Activated naive CD8-positive, alpha-beta T cell treated with anti-CD3 and anti-CD28 coated beads, Interleukin-2, amount 10 ng/mL, durations not matched to agents 7 days and 5 days (primary cell): ENCODE measurements at regions not wholly inside any gene's neighbourhood (a gene's known extent, or its start where the extent isn't known, plus 50 kb on each side); places are given as distances from the start of the nearest gene placed in this dataset.

ENCODE experiments used
- ATAC-seq: fragments of 150-1000 bp; cut with Tn5 transposase; one replicate; pipeline ENCODE4 v1.10.0; 2021; ENCODE audit warnings: low read depth, moderate library complexity
- POLR2A ChIA-PET: fragments of 350-600 bp; sonication (Branson Sonifier 250); formaldehyde crosslinking; loops from one replicate; lab custom pipeline; 2021; ENCODE audit warnings: antibody characterized with exemption; lab: Charles Lee
- DNase-seq: peaks from one replicate; pipeline ENCODE4 v3.0.0; 2021
- H3K27ac Mint-ChIP-seq: one replicate; pipeline ENCODE4 v1.8.0; 2022; ENCODE audit warnings: mild to moderate bottlenecking, mixed read lengths
- H3K27me3 Mint-ChIP-seq: one replicate; pipeline ENCODE4 v1.8.0; 2022; ENCODE audit warnings: mild to moderate bottlenecking, moderate library complexity, mixed read lengths
- H3K36me3 Mint-ChIP-seq: one replicate; pipeline ENCODE4 v1.8.0; 2021; ENCODE audit warnings: mild to moderate bottlenecking, mixed read lengths
- H3K4me1 Mint-ChIP-seq: one replicate; pipeline ENCODE4 v1.8.0; 2021; ENCODE audit warnings: mixed read lengths
- H3K4me3 Mint-ChIP-seq: one replicate; pipeline ENCODE4 v1.8.0; 2022; ENCODE audit warnings: mild to moderate bottlenecking, moderate library complexity, mixed read lengths
- H3K9me3 Mint-ChIP-seq: one replicate; pipeline ENCODE4 v1.8.0; 2021; ENCODE audit warnings: mixed read lengths

DNA sequence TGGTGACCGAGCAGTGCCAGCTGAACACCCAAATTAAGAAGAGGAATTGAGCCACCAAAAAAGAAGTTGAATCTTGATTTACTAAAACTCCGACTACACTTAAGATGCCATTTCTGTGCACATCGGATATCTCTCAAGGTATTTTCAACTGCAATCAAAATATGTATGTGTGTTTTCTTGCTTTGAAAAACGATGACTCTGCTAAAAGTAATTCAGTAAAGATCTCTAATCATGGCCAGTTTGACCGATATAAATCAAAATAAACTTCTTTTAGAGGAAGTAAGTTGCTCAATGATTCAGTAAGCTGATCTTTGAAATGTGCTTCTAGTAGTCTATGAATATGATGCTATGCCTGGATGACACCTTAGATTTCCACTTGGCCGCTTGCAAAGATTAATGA is 453.5 kb upstream of the TPK1 start:
- ATAC-seq, result no peak
- POLR2A ChIA-PET, result no interaction called here
- no peaks in the 10 kb centered on the region for H3K9me3 Mint-ChIP-seq
- DNase-seq, result no peak
- H3K4me1 Mint-ChIP-seq, result no peaks in the 10 kb centered on the region
- no peak overlapping the region for H3K4me3 Mint-ChIP-seq
- no peaks in the 10 kb centered on the region for H3K36me3 Mint-ChIP-seq
- no peaks in the 10 kb centered on the region for H3K27me3 Mint-ChIP-seq
- no peak overlapping the region for H3K27ac Mint-ChIP-seq

DNA sequence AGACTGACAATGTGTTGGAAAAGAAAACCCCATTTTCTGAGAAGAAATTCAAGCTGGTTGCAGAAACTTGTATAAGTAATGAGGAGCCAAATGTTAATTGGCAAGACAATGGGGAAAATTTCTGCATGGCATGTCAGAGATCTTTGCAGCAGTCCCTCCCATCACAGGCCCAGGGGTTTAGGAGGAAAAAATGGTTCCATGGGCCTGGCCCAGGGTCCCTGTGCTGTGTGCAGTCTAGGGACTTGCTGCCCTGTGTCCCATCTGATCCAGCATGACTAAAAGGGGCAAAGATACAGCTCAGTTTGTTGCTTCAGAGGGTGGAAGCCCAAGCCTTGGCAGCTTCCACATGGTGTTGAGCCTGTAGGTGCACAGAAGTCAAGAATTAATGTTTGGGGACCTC is 440.3 kb upstream of the TPK1 start:
- DNase-seq (no peak), ATAC-seq (no peak)
- no peaks in the 10 kb centered on the region for H3K36me3 Mint-ChIP-seq
- H3K27me3 Mint-ChIP-seq, result no peaks in the 10 kb centered on the region
- no peak overlapping the region for H3K27ac Mint-ChIP-seq
- no peak overlapping the region for H3K4me3 Mint-ChIP-seq
- POLR2A ChIA-PET, result no interaction called here
- peaks cover 5% of the 10 kb centered on the region for H3K9me3 Mint-ChIP-seq
- H3K4me1 Mint-ChIP-seq, result no peaks in the 10 kb centered on the region

DNA sequence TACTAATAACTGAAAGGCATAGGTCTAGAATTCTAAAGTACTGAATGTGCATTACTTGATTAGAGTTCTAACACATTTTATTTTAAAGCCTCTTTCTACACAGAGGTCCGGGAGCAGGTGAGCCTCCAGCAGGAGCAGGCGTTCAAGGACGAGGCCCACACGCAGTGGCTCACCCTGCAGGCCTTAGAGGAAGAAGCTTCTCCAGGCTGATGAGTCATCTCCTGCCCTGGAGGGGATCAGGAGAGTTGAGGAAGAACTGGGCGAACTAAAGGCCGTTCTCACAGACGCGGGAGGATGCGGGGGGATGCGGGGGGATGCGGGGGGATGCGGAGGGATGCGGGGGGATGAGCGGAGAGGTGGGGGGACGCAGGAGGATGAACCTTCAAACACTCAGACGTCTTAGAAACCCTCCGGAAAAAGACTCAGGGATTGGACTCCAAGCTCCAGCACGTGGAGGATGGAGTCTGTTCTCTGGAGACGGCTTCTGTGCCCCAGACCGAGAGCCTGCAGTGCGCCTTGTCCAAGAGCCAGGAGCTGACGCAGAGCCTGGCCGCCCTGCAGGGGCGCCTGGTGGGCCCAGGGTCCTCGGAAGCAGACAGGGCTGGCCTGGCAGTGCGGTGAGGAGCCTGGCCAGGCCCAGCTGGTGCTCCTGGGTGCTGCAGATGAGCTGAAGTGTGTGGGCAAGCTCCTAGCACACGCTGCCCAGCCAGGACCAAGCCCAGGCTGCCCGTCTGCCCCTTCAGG is 433.7 kb upstream of the TPK1 start:
- DNase-seq (no peak), ATAC-seq (no peak)
- H3K27ac Mint-ChIP-seq, result no peak overlapping the region
- H3K36me3 Mint-ChIP-seq, result no peaks in the 10 kb centered on the region
- H3K4me1 Mint-ChIP-seq, result no peaks in the 10 kb centered on the region
- peaks cover 4% of the 10 kb centered on the region for H3K9me3 Mint-ChIP-seq
- POLR2A ChIA-PET, result no interaction called here
- no peak overlapping the region for H3K4me3 Mint-ChIP-seq
- H3K27me3 Mint-ChIP-seq, result no peaks in the 10 kb centered on the region

DNA sequence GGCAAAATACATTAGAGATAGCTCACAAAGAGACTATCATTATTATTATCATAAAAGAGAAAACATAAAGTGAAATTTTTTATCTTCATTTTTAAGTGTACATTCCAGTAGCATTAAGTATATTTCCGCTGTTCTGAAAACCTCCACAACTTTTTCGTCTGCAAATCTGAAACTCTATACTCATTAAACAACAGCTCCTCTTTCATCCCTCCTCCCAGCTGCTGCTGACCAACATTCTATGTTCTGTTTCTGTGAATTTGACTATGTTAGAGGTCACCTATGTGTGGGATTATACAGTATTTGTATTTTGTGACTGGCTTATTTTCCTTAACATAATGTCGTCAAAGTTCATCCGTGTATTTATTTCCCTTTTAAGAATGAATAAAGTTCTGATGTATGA is 429.3 kb upstream of the TPK1 start:
- Mint-ChIP-seq H3K27me3 (no peaks in the 10 kb centered on the region), H3K9me3 (peaks cover 4% of the 10 kb centered on the region), H3K36me3 (no peaks in the 10 kb centered on the region), H3K4me3 (no peak overlapping the region), H3K4me1 (no peaks in the 10 kb centered on the region), H3K27ac (no peak overlapping the region)
- no peak for ATAC-seq
- POLR2A ChIA-PET, result no interaction called here
- DNase-seq, result no peak

DNA sequence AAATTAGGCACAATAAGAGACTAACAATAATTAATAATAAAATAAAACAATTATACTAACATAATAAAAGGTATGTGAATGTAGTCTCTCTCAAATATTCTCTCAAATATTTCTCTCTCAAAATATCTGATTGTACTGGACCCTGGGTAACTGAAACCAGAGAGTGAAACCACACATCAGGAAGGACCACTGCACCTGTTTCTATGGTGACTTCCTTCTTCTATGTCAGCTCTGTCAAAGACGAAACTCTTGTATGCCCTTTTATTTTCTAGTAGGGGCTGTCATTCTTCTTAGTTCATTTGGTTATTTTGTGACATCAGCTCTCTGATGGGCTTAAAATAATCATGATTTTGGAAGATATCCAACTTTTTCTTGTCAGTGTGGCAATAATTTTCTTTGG is 428.0 kb upstream of the TPK1 start:
- Mint-ChIP-seq H3K27ac (no peak overlapping the region), H3K36me3 (no peaks in the 10 kb centered on the region), H3K27me3 (no peaks in the 10 kb centered on the region), H3K9me3 (peaks cover 1% of the 10 kb centered on the region), H3K4me3 (no peak overlapping the region), H3K4me1 (no peaks in the 10 kb centered on the region)
- POLR2A ChIA-PET, result no interaction called here
- ATAC-seq (no peak), DNase-seq (no peak)

DNA sequence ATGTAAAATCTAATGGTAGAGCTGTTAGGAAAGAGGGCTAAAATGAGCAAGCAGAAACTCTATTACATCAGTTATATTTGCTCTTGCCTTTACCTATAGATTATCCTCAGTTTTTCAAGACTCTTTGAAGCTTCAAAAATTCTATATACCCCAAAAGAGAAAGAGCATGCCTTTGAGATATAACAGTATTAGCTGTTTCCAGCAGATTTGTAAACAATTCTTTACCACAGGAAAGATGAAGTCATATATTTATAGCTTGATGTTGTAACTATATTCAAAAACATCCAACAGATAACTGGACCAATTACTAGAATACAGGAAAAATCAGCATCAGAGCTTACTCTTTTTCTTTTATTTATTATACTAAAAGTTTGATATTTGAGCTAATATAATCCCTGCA is 416.2 kb upstream of the TPK1 start:
- H3K4me1 Mint-ChIP-seq, result no peaks in the 10 kb centered on the region
- no peak for DNase-seq
- no peak for ATAC-seq
- POLR2A ChIA-PET, result no interaction called here
- no peaks in the 10 kb centered on the region for H3K27me3 Mint-ChIP-seq
- peaks cover 5% of the 10 kb centered on the region for H3K9me3 Mint-ChIP-seq
- H3K36me3 Mint-ChIP-seq, result no peaks in the 10 kb centered on the region
- H3K27ac Mint-ChIP-seq, result no peak overlapping the region
- H3K4me3 Mint-ChIP-seq, result no peak overlapping the region

DNA sequence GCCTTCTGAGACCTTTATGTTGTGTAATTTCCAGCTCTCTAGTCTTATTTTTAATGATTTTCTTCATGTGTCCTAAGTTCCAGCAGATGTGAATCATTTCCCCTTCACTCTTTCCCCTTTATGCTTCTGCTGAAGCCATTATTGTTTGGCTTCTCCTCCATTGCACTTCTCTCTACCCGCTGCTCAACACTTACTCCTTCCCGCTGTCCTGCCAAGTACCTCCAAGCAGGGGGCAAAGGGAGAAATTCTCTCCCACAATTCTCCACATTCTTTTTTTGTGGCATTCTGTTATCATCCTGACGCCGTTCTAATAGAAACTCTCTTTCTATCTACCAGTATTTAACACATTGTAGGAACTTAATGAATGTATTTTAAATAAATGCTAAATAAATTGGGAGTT is 388.9 kb upstream of the TPK1 start:
- Mint-ChIP-seq H3K4me3 (no peak overlapping the region), H3K27ac (no peak overlapping the region), H3K27me3 (no peaks in the 10 kb centered on the region), H3K4me1 (no peaks in the 10 kb centered on the region), H3K9me3 (no peaks in the 10 kb centered on the region), H3K36me3 (no peaks in the 10 kb centered on the region)
- no peak for ATAC-seq
- POLR2A ChIA-PET, result no interaction called here
- no peak for DNase-seq

DNA sequence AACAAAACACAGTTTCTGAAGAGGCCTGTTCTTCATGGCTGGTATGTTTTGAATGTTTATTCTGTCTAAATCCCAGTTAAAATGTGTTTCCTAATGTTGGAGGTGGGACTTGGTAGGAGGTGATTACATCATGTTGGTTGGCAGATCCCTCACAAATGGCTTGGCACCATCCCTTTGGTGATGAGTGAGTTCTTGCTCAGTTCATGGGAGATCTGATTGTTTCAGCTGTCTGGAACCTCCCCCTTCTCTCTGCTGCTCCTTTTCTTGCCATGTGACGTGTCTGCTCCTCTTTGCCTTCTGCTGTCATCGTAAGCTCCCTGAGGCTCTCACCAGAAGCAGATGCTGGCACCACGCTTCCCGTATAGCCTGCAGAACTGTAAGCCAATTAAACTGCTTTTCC is 383.6 kb upstream of the TPK1 start:
- no peaks in the 10 kb centered on the region for H3K4me1 Mint-ChIP-seq
- no peak overlapping the region for H3K4me3 Mint-ChIP-seq
- H3K27me3 Mint-ChIP-seq, result no peaks in the 10 kb centered on the region
- POLR2A ChIA-PET, result no interaction called here
- no peaks in the 10 kb centered on the region for H3K9me3 Mint-ChIP-seq
- H3K27ac Mint-ChIP-seq, result no peak overlapping the region
- H3K36me3 Mint-ChIP-seq, result no peaks in the 10 kb centered on the region
- no peak for DNase-seq
- no peak for ATAC-seq

DNA sequence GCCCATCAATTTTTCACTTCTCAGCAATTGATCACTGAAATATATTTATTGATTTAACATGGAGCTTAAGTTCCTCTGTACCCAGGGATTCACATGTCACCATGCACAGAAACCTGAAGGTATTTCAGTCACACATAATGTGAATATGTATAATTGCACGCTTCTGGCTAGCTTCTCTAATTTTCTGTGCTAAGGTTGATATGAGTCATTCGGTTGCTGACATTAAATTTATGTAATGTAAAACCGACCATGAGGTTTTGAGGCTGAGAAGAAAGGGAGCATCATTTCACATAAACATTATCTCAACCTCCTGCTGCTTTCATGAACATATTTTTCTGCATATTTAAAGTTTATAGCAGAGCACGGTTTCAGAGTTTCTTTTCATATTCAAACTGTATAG is 381.0 kb upstream of the TPK1 start:
- H3K27me3 Mint-ChIP-seq, result no peaks in the 10 kb centered on the region
- H3K4me1 Mint-ChIP-seq, result no peaks in the 10 kb centered on the region
- POLR2A ChIA-PET, result no interaction called here
- no peaks in the 10 kb centered on the region for H3K36me3 Mint-ChIP-seq
- no peaks in the 10 kb centered on the region for H3K9me3 Mint-ChIP-seq
- no peak overlapping the region for H3K4me3 Mint-ChIP-seq
- DNase-seq (no peak), ATAC-seq (no peak)
- H3K27ac Mint-ChIP-seq, result no peak overlapping the region

DNA sequence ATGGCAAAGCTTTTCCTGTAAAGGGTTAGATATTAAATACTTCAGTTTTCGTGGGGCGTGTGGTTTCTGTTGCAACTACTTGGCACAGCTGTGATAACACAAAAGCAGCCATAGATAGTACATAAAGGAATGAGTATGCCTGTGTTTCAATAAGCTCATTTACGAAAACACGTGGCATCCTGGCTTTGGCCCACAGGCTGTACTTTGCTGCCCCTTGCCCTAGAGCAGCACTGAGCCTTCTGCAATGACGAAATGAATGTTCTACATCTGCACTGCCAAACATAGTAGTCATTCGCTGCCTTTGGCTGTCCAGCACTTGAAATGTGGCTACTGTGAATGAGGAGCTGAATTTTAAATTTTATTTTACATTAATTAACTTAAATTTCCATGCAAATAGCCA is 376.2 kb upstream of the TPK1 start:
- no peaks in the 10 kb centered on the region for H3K9me3 Mint-ChIP-seq
- DNase-seq (no peak), ATAC-seq (no peak)
- H3K4me1 Mint-ChIP-seq, result no peaks in the 10 kb centered on the region
- no peak overlapping the region for H3K27ac Mint-ChIP-seq
- no peaks in the 10 kb centered on the region for H3K27me3 Mint-ChIP-seq
- POLR2A ChIA-PET, result no interaction called here
- no peak overlapping the region for H3K4me3 Mint-ChIP-seq
- no peaks in the 10 kb centered on the region for H3K36me3 Mint-ChIP-seq

DNA sequence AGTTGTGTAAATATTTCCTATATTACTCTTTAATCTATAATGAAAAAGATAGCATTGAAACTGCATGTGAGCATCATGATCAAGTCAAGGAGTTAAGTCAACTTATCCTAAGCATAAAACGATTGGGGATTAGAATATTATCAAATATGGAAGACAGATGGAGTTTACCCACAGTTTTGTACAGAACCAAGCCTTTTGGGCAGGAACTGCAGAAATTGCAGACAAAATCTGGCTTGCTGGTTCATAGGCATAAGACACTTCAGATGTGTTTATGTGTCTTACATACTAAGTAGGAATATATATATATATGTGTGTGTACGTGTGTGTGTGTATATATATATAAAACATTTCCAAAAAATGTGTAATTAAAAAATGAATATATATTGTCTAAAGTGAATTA is 375.4 kb upstream of the TPK1 start:
- no peaks in the 10 kb centered on the region for H3K4me1 Mint-ChIP-seq
- DNase-seq (no peak), ATAC-seq (no peak)
- no peaks in the 10 kb centered on the region for H3K9me3 Mint-ChIP-seq
- H3K4me3 Mint-ChIP-seq, result no peak overlapping the region
- POLR2A ChIA-PET, result no interaction called here
- H3K27me3 Mint-ChIP-seq, result no peaks in the 10 kb centered on the region
- no peaks in the 10 kb centered on the region for H3K36me3 Mint-ChIP-seq
- no peak overlapping the region for H3K27ac Mint-ChIP-seq

DNA sequence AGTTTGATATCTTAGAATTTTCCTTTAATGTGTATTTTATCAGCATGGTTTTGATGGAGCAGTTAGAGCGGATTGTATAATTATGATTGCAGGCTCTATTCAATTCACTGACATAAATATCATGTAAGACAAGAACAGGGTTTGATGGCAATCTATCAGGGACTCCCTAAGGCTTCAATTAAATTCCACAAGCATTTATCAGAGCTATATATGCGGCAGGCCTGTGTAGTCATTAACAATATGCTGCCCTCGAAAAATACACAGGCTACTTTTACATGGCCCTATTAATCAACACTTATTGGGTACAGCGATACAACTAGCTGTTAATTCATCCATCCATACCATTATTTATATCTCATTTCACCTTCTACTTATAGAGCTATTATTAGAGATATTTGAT is 358.1 kb upstream of the TPK1 start:
- POLR2A ChIA-PET, result no interaction called here

DNA sequence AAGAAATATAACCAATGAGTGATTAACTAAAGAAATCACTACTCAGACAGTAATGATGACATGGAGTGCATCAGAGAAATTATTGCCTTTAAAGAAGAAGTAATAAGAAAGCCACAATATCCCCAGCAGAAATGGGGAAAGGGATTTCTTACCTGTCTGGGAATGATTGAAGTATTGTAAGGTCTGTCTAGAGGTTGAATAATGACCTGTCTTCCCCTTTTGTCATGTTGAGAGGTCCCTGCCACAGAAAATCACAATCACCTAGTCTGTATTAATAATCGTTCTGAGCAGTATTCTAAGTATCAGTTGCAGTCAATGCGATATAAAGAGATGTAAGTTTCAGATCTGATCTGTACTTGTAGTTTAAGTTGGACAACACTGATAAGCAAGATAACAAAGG is 349.1 kb upstream of the TPK1 start:
- H3K4me1 Mint-ChIP-seq, result no peaks in the 10 kb centered on the region
- no peaks in the 10 kb centered on the region for H3K9me3 Mint-ChIP-seq
- no peaks in the 10 kb centered on the region for H3K36me3 Mint-ChIP-seq
- H3K4me3 Mint-ChIP-seq, result no peak overlapping the region
- ATAC-seq (no peak), DNase-seq (no peak)
- POLR2A ChIA-PET, result no interaction called here
- no peak overlapping the region for H3K27ac Mint-ChIP-seq
- no peaks in the 10 kb centered on the region for H3K27me3 Mint-ChIP-seq

More for the DNA sequence above, 358.1 kb upstream of the TPK1 start:
- Mint-ChIP-seq H3K4me1 (no peaks in the 10 kb centered on the region), H3K9me3 (no peaks in the 10 kb centered on the region), H3K27me3 (no peaks in the 10 kb centered on the region), H3K4me3 (no peak overlapping the region), H3K36me3 (no peaks in the 10 kb centered on the region), H3K27ac (no peak overlapping the region)
- DNase-seq (no peak), ATAC-seq (no peak)

DNA sequence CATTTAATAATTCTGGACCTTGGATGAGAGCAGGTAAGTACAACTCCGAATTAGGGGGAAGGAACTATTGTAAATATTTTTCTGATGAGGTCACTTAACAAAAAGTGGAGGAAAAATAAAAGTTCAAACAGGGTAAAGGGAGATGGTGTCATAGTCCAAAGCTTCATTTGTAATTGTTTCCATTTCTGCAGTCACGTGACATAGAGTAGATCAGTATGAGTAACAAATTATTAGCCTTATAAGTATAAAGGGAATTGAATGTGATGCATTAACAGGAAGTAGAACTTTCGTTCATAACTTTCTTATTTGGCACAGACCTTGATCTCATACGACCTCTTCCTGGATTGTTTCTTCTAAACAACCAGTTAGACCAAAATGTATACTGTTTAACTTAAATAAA is 347.2 kb upstream of the TPK1 start:
- ATAC-seq (no peak), DNase-seq (no peak)
- POLR2A ChIA-PET, result no interaction called here
- H3K4me1 Mint-ChIP-seq, result no peaks in the 10 kb centered on the region
- no peaks in the 10 kb centered on the region for H3K9me3 Mint-ChIP-seq
- H3K4me3 Mint-ChIP-seq, result no peak overlapping the region
- no peak overlapping the region for H3K27ac Mint-ChIP-seq
- no peaks in the 10 kb centered on the region for H3K27me3 Mint-ChIP-seq
- no peaks in the 10 kb centered on the region for H3K36me3 Mint-ChIP-seq

DNA sequence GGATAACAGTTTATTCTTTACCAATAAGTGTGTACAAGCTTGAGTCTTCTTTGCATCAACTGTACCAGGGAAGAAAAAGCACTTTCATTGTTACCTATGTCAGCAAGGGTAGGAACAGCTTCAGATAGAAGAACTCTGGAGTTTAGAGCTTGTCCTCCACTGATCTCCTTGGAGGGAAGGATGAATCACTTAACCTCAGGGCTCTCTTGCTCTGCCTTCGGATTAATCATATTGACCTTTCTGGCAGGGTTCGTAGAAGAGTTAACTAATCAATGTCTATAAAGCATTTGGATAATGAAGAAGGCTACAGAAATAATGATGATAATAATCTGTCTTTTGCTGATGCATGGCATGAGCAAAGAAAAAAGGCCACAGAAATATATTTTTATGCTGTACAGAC is 339.5 kb upstream of the TPK1 start:
- Mint-ChIP-seq H3K27me3 (no peaks in the 10 kb centered on the region), H3K4me3 (no peak overlapping the region), H3K27ac (no peak overlapping the region), H3K4me1 (no peaks in the 10 kb centered on the region), H3K36me3 (no peaks in the 10 kb centered on the region), H3K9me3 (no peaks in the 10 kb centered on the region)
- ATAC-seq (no peak), DNase-seq (no peak)
- POLR2A ChIA-PET, result no interaction called here
